NCI-H2029 treated with DMSO at 0.1 percent for 48 hours (cell line): ENCODE measurements at regions not wholly inside any gene's neighbourhood (a gene's known extent, or its start where the extent isn't known, plus 50 kb on each side); places are given as distances from the start of the nearest gene placed in this dataset.

Experiments used
- DNase-seq: peaks from one replicate; lab custom pipeline; 2025; lab: John Stamatoyannopoulos, UW

DNA sequence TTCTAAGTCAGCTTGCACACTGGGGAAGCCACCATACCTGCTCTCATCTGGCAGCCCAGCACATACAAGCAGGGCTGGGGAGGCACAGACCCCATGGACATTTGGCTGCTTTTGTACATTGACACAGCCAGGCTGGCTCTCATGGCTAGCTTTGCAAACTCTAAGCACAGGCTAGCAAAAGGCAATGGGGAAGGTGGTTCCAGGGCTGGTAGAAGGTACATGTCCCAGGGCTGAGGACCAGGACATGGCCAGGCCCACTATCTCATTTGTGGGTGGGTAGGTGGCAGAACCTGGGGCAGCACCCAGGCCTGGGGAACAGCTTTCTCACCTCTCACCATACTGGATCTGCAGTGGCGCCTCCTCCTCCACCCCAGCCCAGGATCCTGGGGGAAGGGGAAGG, 90.9 kb downstream of the HS1BP3 start:
- DNase-seq = no peak

DNA sequence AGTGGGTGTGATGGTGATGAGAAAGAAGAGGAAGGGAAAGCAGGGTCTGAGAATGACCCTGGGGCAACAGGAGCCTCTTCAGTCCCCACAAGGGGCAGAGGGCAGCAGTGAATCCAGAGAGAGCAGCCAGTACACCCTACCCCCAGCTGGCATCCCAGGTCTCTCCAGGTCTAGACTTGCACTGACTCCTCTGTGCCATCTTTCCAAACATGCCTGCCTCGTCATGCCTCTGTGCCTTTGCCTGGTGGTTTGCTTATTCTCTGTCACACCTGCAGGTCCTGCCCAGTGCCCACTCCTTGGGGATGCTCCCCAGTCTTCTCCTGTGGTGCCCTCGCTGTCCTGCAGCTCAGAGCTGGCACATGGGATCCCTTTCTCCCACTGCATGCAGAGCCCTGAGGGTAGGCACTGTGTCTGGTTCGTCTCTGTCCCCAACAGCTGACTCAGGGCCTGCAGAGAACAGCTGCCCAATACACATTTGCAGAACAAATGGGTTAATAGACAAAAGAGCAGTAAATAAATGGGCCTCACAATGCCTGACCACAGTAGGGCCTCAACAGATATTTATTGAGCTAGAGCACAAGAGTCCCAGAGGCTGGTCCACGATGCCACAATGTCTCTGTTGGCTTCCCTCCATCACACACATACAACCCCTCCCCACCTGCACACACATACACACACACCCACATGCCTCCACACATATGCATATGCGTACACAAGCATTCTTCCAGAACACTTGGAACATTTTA, 89.8 kb downstream of the HS1BP3 start:
- DNase-seq = no peak

DNA sequence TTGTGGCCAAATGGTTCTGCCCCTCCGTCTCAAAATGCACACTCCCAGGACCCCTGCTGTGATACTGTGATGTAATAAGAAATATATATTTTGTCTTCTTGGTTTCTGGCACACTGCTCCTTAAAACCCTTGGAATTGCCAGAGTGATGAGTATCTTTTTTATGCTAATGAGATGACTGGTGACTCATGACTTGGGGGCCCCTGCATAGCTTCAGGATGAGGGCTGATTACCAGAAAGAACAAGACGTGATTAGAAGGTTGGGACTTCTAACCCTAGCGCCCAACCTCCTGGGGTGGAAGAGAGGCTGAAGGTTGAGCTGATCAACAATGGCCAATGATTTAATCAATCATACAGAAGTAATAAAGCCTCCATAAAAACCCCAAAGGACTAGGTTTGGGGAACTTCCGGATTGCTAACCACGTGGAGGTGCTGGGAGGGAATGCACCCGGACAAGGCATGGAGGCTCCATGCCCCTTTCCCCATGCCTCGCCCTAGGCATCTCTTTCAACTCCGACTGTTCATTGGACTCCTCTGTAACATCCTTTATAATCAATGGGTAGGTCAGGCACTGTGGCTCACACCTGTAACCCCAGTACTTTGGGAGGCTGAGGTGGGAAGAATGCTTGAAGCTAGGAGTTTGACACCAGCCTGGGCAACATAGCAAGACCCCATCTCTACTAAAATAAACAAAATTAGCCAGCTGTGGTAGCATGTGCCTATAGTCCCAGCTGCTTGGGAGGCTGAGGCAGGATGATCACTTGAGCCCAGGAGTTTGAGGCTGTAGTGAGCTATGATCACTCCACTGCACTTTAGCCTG, 89.1 kb downstream of the HS1BP3 start:
- no peak for DNase-seq

DNA sequence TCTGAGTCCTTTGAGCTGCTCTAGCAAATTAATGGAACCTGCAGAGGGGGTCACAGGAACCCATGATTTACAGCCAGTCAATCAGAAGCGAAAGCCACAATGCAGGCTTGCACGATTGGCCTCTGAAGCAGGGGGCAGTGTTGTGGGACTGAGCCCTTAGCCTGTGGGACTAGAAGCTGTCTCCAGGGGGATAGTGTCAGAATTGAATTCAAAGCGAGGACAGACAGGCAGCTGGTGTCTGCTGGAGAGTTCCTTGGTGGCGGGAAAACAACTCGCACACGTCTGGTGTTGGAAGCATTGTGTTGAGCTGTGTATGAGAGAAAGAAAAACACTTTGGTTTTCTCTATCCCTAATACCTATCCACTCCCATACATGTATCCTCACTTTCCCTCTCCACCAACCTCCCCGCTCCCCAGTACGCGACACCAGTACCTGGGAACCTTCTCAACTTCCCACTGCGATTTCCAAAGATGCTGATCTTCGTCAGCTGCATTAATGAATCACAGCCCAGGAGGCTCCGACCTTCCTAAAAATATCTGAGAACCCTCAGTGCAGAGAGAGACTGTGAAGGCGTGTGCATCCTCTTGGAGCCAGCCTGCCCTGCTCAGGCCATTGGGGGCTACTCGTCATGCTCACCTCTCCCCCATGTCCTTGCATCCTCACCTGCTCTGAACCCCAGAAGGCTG, 88.2 kb downstream of the HS1BP3 start:
- DNase-seq = no peak

DNA sequence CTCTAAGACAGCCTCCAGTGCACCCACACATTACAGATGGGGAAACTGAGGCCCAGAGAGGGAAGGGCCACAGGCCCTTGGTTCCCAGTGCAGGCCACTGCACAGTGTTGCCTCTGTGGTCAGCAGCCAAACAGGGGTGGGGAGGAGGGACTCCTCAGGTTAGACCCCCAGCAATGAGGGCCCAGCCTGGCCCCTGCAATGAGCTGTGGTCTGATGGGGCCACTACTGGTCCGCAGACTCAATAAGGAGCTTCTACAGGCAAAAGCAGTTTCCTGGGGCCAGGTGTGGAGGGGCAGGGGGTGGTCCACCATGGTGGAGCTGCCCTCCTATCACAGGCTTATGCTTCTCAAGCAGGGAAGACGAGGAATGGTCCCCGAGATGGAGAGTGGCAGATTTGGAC, 87.6 kb downstream of the HS1BP3 start:
- no peak for DNase-seq

DNA sequence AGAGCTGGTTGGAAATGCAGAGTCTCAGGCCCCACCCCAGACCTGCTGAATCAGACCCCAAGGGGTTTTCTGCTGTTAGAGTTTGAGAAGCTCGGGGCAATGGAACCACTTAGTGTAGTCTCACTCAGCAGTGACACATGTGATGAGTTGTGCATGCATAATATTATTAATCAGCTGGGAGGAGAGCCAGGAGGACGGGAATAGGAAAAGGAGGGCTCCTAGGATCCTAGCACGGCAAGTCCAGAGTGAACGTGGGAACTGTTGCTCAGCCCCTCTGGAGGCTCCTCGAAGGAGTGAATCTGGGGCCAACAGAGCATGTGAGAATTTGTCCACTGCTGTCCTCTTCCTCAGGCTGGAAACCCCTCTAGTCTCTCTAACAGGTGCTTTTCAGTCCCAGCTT, 87.1 kb downstream of the HS1BP3 start:
- no peak for DNase-seq

DNA sequence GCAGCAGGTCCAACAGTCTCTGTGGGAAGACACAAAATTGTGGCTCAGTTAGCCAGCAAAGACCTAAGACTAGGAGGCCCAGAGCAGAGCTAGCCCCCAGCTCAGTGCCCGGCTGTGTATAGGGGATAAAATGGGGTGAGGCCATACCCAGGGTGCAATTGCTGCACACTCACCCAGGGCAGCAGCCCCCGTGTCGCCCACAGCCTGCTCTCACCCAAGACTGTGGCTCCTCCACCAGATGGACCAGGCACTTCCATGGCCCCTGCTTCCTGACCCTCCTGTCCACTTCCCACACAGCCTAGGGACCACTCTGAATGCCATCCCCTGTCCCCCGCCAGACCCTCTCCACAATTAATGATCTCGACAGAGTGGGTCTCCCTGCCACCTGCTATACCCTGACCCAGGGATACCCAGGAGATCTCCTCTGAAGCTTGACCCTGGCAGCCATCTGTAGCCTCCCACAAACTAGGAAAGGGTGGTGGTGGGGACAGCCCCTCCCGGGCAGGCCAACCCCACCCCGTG, 85.7 kb downstream of the HS1BP3 start:
- DNase-seq = no peak

DNA sequence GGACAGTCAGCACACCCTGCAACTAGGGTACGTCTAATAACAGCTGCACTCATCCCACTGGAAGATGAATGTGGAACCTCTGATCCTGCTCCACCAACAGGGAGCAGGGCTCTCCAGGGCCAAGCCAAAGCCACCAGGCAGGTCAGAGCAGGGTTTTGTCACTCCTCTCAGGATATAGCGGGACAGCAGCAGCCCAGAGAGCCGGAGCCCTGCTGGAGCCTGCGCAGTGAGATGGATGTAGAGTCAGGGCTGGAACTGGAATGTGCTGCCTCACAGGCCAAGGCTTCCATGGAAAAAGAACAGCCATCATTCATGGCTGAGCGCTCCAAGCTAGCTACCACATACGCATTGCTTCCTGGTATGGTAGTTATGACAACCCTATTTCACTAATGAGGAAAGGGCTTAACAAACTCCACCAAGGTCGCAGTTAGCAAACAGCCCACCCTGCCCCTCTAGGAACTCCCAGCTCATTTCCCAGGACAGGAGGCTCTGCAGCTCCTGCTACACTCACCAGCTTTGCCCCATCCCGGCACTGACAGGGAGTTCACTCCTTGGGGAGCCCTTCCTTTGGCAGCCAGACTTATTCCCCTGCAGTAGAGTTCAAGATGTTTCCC, 85.2 kb downstream of the HS1BP3 start:
- DNase-seq = no peak

DNA sequence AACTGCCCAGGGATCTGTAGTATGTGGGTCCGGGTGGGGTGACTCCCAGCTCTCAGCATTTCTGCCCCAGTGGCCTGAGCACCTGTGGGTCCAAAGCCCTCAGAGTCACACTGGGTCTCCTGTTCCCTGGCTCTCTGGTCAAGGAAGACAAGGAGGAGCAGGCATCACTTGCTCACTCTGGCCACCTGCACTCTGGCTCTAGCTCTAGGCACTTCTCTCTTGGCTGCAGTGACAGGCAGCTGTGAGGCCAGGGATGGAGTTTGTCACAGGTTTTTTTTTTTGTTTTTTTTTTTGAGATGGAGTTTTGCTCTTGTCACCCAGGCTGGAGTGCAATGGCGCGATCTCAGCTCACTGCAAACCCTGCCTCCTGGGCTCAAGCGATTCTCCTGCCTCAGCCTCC, 84.6 kb downstream of the HS1BP3 start:
- DNase-seq = no peak

DNA sequence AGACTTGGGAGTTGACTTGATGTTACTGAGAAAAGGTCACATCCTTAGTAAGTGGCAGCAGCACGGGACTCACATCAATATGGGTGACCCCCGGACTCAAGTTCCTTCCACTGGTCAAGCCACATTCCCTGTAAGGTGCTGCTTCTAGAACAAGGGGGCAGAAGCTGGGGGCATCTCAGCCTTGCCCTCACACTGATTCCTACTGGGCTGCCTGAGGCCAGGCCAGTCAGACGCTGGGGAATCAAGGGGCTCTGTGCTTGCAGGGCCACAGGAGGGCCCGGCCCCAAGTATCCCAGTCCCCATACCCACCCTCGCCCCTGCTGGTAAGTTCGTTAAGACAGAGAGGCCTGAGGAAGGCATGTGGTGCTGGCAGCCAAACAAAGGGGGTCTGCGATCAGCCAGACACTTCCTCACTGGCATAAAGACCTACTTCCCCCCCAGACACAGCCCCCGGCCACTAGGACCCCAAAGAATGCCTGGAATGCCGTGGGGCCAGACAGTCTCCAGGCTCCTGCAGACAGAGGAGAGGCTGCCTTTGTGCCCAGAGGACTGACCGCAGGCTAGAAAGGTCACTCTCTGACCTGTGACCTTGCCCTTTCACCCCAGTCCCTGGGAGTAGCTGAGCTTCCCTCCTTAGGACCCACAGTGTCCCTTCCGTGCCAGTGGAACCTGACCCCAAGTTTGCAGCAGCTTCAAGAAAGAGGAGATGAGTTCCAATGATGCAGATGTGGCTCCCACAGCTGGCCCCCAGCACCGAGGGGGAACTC, 83.6 kb downstream of the HS1BP3 start:
- DNase-seq = no peak
